Stimulated activated CD8-positive, alpha-beta memory T cell treated with anti-CD3 and anti-CD28 coated beads, Interleukin-4, amount 100 ng/mL, for 1 hour (primary cell): ENCODE measurements at regions not wholly inside any gene's neighbourhood (a gene's known extent, or its start where the extent isn't known, plus 50 kb on each side); places are given as distances from the start of the nearest gene placed in this dataset.

ENCODE experiments used
- DNase-seq, 2 donors: peaks; one replicate each; pipeline ENCODE4 v3.0.0-alpha.2; 2020; ENCODE audit warnings: low read depth in 2 of 2, low spot score in 1 of 2

GRCh38 chr2:6793913-6794312 lies 71.8 kb downstream of the CMPK2 start:
- no peak for DNase-seq

GRCh38 chr2:6794448-6794847 lies 71.3 kb downstream of the CMPK2 start:
- DNase-seq = no peak
